ENCODE measurements at regions not wholly inside any gene's neighbourhood (a gene's known extent, or its start where the extent isn't known, plus 50 kb on each side); places are given as distances from the start of the nearest gene placed in this dataset.

DNA sequence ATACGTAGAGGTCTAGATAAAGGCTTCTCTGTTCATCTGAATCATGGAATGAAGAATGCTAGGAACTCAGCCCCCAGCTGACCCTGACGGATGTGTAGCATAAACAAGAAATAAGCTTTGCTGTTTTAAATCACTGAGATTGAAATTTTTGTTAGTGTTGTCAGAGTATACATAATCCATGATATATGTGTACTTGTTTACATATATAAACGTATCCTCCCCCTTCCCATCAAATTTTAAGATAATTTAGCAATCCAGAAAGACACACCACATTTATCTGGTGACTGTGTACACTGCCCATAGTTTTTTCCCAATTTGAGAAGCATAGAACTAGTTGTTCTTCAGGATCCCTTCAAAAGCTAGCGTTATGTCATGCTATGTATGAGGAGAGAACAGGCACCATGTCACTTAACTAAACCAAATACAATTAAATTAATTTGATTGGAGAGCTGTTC is 80.8 kb upstream of the OSMR start:
- Histone ChIP-seq H3K18ac (ENCODE audit: extremely low read depth, low read length) (no peak overlapping the region), H4K91ac (replicated peaks; ENCODE audit: insufficient read length, low read length) (no peak overlapping the region), H3K79me1 (ENCODE audit: low read depth, low read length) (no peaks in the 10 kb centered on the region), H3K14ac (ENCODE audit: insufficient read length) (no peak overlapping the region), H4K8ac (ENCODE audit: extremely low read depth, insufficient read depth, low read length) (no peak overlapping the region), H2AFZ (ENCODE audit: low read length) (no peak overlapping the region), H3K4me2 (ENCODE audit: insufficient read depth in 1 of 2, low read depth in 2 of 2, low read length in 2 of 2) (no peak overlapping the region), H4K20me1 (replicated peaks in 1 of 2; ENCODE audit: control insufficient read depth in 1 of 2, insufficient read depth in 2 of 2, low read length in 2 of 2) (no peaks in the 10 kb centered on the region), H3K4ac (replicated peaks; ENCODE audit: insufficient read length, low read depth, low read length) (no peak overlapping the region), H4K5ac (ENCODE audit: insufficient read length, low read depth, low read length) (no peak overlapping the region), H3K36me3 (ENCODE audit: control insufficient read depth in 2 of 4, insufficient read depth in 4 of 4, low read length in 3 of 4) (no peaks in the 10 kb centered on the region), H2BK12ac (ENCODE audit: low read depth, low read length) (no peak overlapping the region), H3K4me1 (replicated peaks in 1 of 4; ENCODE audit: control insufficient read depth in 3 of 4, insufficient read depth in 4 of 4, low read length in 3 of 4) (no peaks in the 10 kb centered on the region), H3K9ac (replicated peaks in 1 of 4; ENCODE audit: extremely low read depth in 1 of 4, low read depth in 3 of 4, low read length in 3 of 4) (no peak overlapping the region), H3K27ac (ENCODE audit: low read depth, low read length) (no peak overlapping the region), H2BK15ac (ENCODE audit: low read length) (no peak overlapping the region), H3K23ac (ENCODE audit: insufficient read length) (no peak overlapping the region), H2BK20ac (ENCODE audit: low read length) (no peak overlapping the region), H2AK5ac (ENCODE audit: low read depth, low read length) (no peak overlapping the region), H3K27me3 (replicated peaks in 1 of 4; ENCODE audit: control insufficient read depth in 3 of 4, extremely low read depth in 1 of 4, insufficient read depth in 3 of 4, low read length in 3 of 4) (no peaks in the 10 kb centered on the region), H2BK120ac (replicated peaks; ENCODE audit: low read depth, low read length) (no peak overlapping the region), H3K56ac (replicated peaks; ENCODE audit: insufficient read length, low read depth, low read length) (no peak overlapping the region), H3K23me2 (ENCODE audit: low read depth, low read length) (no peaks in the 10 kb centered on the region), H2BK5ac (ENCODE audit: low read depth, low read length) (no peak overlapping the region), H3K79me2 (ENCODE audit: control insufficient read depth in 1 of 2, insufficient read depth in 2 of 2, low read length in 2 of 2) (no peaks in the 10 kb centered on the region), H3K4me3 (ENCODE audit: extremely low read depth in 1 of 4, insufficient read depth in 2 of 4, low read depth in 3 of 4, low read length in 4 of 4) (no peak overlapping the region), H3K9me3 (ENCODE audit: insufficient read depth in 2 of 2, low read depth in 1 of 2, low read length in 1 of 2) (peaks cover 7 to 8% of the 10 kb centered on the region in 2 experiments; a peak in 1 of 4 replicates)
- ChIA-PET POLR2A (ENCODE audit: partially characterized antibody) (no interaction called here), CTCF (ENCODE audit: partially characterized antibody) (interaction anchor here (0.9 to 1.4 kb wide), 4 partner anchors 10 to 45 kb away, joined by 3 to 4 read pairs (median 4); no protein-coding TSS in a partner anchor)
- TF ChIP-seq, protein P1, sequence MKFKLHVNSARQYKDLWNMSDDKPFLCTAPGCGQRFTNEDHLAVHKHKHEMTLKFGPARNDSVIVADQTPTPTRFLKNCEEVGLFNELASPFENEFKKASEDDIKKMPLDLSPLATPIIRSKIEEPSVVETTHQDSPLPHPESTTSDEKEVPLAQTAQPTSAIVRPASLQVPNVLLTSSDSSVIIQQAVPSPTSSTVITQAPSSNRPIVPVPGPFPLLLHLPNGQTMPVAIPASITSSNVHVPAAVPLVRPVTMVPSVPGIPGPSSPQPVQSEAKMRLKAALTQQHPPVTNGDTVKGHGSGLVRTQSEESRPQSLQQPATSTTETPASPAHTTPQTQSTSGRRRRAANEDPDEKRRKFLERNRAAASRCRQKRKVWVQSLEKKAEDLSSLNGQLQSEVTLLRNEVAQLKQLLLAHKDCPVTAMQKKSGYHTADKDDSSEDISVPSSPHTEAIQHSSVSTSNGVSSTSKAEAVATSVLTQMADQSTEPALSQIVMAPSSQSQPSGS (IDR thresholded peaks at IDR 0.05; ENCODE audit: low read length) = no peak
- TF ChIP-seq TCF12 (IDR thresholded peaks at IDR 0.05; ENCODE audit: low read depth, low read length) = no peak
- no peak for TF ChIP-seq SRF (IDR thresholded peaks at IDR 0.05; ENCODE audit: low read depth, low read length)
- no peak for TF ChIP-seq SIX5 (IDR thresholded peaks at IDR 0.05; ENCODE audit: low read depth, low read length)
- TF ChIP-seq KDM5A (IDR thresholded peaks at IDR 0.05; ENCODE audit: low read length) = no peak
- no peak for TF ChIP-seq TAF7 (optimal IDR thresholded peaks at IDR 0.05; ENCODE audit: borderline replicate concordance, low read depth, low read length)
- TF ChIP-seq RBBP5 (IDR thresholded peaks at IDR 0.05; ENCODE audit: borderline replicate concordance, low read depth, low read length) = no peak
- TF ChIP-seq EP300 (IDR thresholded peaks at IDR 0.05; ENCODE audit: borderline replicate concordance in 1 of 2, low read depth in 2 of 2, low read length in 2 of 2) = no peak
- TF ChIP-seq POLR2AphosphoS5 (IDR thresholded peaks at IDR 0.05; ENCODE audit: low read depth, low read length) = no peak
- TF ChIP-seq FOSL1 (IDR thresholded peaks at IDR 0.05; ENCODE audit: insufficient read depth, low read depth, low read length) = no peak
- no peak for TF ChIP-seq SAP30 (IDR thresholded peaks at IDR 0.05; ENCODE audit: insufficient read depth, insufficient replicate concordance, low read length)
- TF ChIP-seq KDM4A (IDR thresholded peaks at IDR 0.05; ENCODE audit: low read depth, low read length, severe bottlenecking) = no peak
- TF ChIP-seq TAF1 (IDR thresholded peaks at IDR 0.05; ENCODE audit: low read depth, low read length) = no peak
- FAIRE-seq (no peak), DNase-seq (ENCODE audit: low read depth in 1 of 2, low spot score in 2 of 2) (no peak)
- WGBS, 2 experiments (ENCODE audit: extremely low coverage in 1 of 2, insufficient coverage in 1 of 2, insufficient read length in 1 of 2, insufficient replicate concordance in 2 of 2, low coverage in 1 of 2, low lambda C conversion rate in 2 of 2, missing lambda C conversion rate in 1 of 2) = 85% methylated on average over 4 of the region's 4 CpGs; no CpG with 5 or more reads in 1 of the 2 experiments

Measured in H1 (cell line).